ENCODE measurements at regions not wholly inside any gene's neighbourhood (a gene's known extent, or its start where the extent isn't known, plus 50 kb on each side); places are given as distances from the start of the nearest gene placed in this dataset.
"Not testable (repeated sequence)": the region's sequence is repeated elsewhere in the genome, so short reads cannot be mapped to it uniquely, and the experiment has no call there.

DNA sequence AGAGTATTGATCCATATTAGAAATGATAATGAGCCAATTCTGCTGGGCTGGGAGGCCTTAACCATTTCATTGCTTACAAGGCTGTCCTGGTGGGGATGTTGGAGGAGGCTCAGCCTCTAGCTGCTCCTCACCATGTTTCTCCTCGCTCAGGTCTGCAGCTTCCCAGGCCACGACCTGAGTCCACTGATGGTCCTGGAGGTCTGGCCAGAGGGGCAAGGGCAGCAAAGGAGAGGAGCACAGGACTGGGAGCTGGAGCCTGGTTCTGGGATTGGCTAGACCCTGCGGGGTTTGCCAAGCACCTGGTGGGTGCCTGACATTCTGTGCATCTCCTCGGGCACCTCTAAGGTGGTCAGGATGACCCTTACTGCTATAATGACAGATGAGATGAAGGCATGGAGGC, 92.6 kb downstream of the KIF26A start:
- no peak overlapping the region for H3K4me3 ChIP-seq (ENCODE audit: low read depth, low read length)
- DNase-seq (ENCODE audit: low read depth), result no peak
- TF ChIP-seq CTCF (IDR thresholded peaks at IDR 0.05; ENCODE audit: control insufficient read depth, extremely low read depth, insufficient read depth), result no peak

DNA sequence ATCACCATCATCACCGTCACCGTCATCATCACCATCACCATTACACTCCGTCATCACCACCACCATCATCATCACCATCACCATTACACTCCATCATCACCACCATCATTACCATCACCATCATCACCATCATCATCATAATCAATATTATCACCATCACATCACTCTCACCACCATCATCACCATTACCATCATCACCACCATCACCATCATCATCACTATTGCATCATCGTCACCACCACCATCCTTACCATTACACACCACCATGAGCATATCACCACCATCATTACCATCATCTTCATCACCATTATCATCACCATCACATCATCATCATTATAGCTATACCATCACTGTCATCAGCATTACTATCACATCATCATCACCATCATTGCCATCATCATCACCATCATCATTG, 93.7 kb downstream of the KIF26A start:
- TF ChIP-seq CTCF (IDR thresholded peaks at IDR 0.05; ENCODE audit: control insufficient read depth, extremely low read depth, insufficient read depth), result no peak
- DNase-seq (ENCODE audit: low read depth), result no peak
- H3K4me3 ChIP-seq (ENCODE audit: low read depth, low read length), result no peak overlapping the region

GRCh38 chr14:104234007-104234786, 95.8 kb downstream of the KIF26A start:
- DNase-seq (ENCODE audit: low read depth), result not testable (repeated sequence)

GRCh38 chr14:104235686-104236085, 97.3 kb downstream of the KIF26A start:
- no peak for DNase-seq (ENCODE audit: low read depth)
- no peak overlapping the region for H3K4me3 ChIP-seq (ENCODE audit: low read depth, low read length)
- no peak for TF ChIP-seq CTCF (IDR thresholded peaks at IDR 0.05; ENCODE audit: control insufficient read depth, extremely low read depth, insufficient read depth)

More at GRCh38 chr14:104234007-104234786, 95.8 kb downstream of the KIF26A start:
- not testable (repeated sequence) for H3K4me3 ChIP-seq (ENCODE audit: low read depth, low read length)

- DNase-seq (ENCODE audit: low read depth), result no peak
- no peak for TF ChIP-seq CTCF (IDR thresholded peaks at IDR 0.05; ENCODE audit: control insufficient read depth, extremely low read depth, insufficient read depth)
- H3K4me3 ChIP-seq (ENCODE audit: low read depth, low read length), result no peak overlapping the region
These were observed 99.5 kb downstream of the KIF26A start for GRCh38 chr14:104237651-104238423.

DNA sequence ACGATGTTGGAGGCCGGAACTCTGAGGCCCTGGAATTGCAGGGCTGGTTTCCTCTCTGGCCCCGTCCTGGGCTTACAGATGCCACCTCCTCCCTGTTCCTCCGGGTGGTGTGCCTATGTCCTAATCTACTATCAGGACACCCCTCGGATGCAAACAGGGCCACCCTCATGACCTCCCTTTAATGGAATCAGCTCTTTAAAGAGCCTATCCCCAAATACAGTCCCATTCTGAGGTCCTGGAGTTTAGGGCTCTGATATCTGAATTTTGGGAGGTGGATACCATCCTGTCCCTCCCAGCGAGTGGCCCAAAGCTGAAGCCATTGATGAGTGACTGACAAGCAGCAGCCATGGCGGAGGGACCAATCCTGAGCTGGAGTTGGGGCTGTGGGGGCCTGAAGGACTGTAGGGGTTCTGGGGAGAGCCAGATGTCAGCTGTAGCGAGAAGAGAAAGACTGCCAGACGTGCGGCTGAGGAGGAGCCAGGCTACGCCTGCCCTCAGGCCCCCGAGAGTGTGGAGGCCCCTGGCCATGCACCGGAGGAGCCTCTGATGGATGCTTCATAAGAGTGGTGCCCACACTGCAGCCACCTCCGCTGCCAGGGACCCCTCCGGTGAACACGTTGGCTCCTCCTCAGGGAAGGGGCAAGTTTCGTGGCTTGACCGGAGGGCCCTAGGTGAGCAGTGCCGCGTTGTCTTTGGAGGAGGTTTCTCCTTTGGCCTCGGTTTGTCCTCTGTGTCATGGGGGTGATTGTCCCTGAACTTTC, 100.2 kb downstream of the KIF26A start:
- no peak for TF ChIP-seq CTCF (IDR thresholded peaks at IDR 0.05; ENCODE audit: control insufficient read depth, extremely low read depth, insufficient read depth)
- H3K4me3 ChIP-seq (ENCODE audit: low read depth, low read length), result no peak overlapping the region
- no peak for DNase-seq (ENCODE audit: low read depth)

Data from LNCaP clone FGC (cell line).